Germinal center (tissue), 1 donor: ENCODE measurements at regions not wholly inside any gene's neighbourhood (a gene's known extent, or its start where the extent isn't known, plus 50 kb on each side); places are given as distances from the start of the nearest gene placed in this dataset.

Experiments
- DNase-seq: peaks from one replicate; pipeline ENCODE4 v3.0.0; 2012; ENCODE audit warnings: mixed read lengths, low spot score

DNA sequence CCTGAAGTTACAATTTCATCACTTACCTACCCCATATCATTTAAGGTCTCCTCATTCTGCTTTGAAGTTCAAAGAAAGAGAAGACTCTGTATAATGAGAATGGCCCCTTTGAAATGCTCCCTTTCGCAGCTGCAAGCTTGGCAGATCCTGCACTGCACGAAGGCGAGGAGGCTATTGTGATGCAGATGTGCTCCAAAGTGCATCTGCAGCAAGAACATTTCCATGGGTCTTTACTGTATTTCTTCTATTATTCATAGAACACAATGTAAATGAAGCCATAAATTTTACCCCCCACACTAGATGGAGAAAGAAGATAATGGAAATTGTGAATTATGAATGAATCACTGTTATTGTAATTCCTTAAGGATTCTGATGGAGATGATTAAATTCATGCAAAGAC is 178.7 kb downstream of the CHD9NB start:
- no peak for DNase-seq

DNA sequence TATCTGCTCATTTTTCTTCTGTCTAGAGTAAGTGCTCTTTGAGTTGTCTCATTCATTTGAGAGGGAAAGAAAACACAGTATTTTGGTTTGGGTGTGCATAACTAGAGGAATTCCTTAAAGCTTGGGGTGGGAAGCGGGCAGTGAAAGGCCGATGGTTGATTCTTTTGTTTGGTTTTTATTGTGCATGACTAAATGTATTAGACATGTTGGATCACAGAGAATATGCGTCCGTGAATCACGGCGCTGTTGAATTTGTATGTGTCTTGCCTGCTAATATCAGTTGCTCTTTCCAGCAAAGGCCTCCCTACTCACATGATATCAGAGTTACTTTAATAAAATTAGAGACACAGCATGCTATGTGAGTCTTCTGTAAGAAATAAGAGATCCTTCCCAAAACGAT is 180.0 kb downstream of the CHD9NB start:
- no peak for DNase-seq

DNA sequence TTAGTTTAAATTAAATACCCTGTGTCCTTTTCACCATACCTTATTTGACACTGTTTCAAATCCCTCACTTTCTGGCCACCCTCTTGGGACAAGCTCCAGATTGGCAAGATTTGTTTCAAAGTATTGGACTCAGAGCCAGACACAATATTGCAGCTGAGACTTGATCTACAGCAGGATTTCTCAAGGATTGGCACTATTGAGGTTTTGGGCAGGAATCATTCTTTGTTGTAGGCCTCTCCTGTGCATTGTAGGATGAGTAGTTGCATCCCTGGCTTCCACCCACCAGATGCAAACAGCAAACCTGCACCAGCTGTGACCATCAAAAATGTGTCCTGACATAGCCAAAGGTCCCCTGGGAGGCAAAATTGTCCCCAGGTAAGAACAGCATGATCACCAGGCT is 181.2 kb downstream of the CHD9NB start:
- DNase-seq = no peak

DNA sequence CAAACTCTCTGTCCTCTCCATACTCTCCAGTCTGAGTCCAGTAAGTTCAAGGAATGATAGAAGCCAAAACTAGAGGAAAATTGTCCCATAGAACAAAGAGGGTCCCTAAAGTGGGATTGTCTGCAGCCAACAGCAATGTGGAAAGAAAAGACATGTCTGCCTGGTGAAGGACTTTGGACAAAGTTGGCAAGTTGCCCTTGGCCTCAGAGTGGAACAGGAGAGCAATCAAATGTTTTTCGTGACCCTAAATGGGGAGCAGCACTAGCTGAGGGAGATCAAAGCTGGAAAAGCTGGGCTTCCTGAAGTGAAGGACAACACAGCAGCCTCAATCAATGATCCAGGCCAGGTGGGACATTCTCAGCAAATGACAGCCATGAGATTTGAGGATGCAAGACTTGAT is 183.5 kb downstream of the CHD9NB start:
- DNase-seq = no peak

DNA sequence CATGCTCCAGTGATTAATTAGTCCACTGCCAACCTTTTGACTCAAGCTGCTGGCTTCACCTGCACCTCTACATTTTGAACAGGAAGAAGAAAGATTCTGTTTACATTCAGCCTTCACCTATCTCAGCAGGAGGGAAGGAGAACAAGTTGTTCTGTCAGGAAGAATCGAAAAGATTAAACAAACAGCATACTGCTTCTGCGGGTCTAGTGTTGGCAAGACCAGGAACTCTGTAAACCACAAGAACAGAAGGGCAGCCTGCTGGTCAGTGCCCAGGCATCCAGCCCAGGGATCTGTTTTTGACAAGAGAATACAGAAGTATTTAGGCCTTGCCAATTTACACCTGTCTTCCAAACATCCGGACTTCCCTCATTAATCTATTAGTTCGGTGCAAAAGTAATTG is 189.7 kb downstream of the CHD9NB start:
- no peak for DNase-seq

DNA sequence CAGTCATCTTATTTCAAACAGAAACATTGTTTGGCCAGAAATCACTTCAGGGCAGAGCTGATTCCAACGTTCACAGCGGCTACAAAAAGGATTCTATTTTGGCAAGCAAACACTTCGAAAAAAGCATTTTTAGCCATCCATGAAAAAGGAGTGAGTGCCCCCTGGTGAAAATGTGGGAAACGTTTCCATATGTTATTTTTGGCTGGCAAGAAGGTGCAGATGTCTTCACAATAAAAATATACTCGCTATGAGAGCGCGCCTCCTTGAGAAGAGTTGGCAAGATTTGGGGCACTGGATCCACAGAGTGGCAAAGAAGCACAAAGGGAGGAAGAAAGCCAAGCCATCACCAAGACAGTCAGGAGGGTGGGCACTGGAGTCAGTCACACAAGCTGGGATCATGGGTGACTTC is 191.1 kb downstream of the CHD9NB start:
- DNase-seq = no peak

DNA sequence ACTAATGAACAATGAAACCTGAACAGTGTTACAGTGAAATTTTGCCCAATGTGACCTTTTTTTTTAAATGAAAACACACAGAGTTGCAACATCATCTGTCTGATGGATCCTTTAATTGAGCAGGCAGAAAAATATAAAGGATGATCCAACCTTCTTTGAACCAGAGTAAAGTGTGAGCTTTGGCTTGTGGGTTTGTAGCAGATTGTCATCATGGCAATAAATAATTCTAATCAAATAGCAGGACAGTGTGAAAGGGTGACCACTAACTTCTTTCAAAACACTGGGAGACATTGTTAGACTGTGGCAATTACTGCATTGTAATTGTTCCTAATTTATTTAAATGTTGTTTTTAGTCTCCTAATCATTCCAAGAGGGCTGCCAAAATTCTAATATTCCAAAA is 197.2 kb downstream of the CHD9NB start:
- no peak for DNase-seq

DNA sequence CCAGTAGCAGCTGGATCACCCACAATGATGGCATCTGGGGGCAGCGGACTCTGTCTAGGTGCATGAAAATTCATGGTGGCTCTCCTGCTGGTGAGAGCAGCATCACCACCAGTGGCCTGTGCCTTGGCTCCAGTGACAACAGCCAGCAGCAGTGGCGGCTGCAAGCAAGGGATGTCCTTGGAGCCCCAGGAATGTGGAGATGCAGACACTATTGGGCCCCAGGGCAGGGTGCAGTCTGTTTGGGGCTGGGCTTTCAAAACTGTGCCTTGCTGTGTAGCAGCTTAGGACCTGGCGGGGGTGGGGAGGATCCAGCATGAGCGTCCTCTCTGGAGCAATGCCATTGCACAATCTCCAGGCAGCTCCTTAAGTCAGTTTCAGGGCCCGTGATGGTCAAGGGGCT is 199.7 kb downstream of the CHD9NB start:
- no peak for DNase-seq

DNA sequence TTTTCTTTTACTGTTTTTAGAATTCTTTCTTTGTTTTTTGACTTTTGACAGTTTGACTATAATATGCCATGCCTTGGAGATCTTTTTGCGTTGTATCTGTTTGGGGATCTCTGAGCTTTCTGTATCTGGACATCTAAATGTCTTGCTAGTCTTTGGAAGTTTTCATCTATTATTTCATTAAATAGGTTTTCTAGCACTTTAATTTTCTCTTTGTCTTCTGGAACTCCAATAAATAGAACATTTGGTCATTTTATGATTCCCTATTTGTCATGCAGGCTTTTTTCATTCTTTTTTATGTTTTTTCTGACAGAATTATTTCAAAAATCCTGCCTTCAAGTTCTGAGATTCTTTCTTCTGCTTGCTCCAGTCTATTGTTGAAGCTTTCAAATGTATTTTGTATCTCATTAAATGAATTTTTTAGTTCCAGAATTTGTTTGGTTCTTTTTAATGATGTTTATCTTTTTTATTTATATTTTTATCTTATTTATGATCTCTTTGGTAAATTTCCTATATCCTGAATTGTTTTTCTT is 201.4 kb downstream of the CHD9NB start:
- no peak for DNase-seq

DNA sequence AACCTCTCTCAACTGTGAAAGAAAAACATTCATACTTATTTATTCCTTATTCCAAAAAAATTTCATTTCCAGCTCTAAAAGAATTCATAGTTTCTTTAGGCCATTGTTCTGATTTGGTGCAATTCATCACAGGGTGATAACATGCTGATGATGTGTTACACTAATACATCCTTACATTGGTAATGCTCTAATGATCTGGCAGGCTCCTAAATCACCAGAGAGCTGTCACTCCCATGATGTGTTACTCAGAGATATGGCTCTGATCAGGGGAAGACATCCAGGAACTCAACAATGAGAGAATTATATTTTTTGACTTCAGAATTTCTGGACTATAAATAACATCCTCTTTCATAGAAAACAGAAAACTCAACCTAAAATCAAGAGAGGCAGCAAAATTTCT is 209.3 kb downstream of the CHD9NB start:
- no peak for DNase-seq

DNA sequence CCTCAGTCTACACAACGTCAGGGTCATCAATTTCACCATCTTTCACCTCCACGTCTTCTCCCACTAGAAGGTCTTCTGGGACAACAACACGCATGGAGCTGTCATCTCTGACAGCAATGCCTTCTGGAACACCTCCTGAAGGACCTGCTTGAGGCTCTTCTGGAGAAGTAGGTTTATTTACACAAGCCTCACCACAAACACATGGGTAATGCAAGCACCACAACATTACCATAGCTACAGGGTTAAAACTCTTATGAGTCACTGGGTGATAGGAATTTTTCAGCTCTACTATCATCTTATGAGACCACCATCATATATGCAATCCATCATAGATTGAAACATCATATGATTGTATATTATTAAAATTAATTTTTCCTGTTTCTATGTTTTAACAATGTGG is 215.4 kb downstream of the CHD9NB start:
- no peak for DNase-seq

DNA sequence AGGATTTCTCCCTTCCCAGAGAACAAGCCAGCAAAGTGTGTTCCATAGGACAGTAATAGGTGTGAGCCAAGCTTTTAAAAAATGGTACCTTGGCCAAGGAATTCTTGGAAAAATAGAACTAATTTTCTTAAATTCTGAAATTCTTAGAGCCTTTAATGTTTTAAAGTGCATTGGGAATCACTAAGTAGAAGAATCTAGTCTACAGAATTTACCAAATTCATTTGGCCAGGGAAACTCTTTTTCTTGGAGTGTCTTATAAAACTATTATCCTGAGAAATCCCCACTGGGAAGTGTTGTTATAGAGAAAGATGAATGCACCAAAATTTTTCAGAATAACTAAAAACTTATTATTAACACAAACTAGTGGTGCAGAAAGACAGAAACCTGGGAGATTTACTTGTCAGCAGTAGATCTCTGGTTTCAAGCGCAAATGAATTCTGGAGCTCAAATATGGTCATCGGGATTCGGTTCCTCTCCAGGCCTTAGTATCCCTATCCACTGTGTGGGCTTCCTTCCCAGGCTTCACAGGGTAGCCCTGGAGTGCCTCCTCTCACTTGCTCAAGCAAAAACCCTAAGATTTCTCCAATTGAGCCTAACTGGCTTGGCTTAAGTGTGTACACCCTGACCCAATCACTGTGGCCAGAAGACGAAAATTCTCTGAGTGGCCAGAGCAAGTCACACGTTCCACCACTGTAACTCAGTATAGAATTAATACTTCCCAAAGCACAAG is 217.8 kb downstream of the CHD9NB start:
- DNase-seq = no peak

DNA sequence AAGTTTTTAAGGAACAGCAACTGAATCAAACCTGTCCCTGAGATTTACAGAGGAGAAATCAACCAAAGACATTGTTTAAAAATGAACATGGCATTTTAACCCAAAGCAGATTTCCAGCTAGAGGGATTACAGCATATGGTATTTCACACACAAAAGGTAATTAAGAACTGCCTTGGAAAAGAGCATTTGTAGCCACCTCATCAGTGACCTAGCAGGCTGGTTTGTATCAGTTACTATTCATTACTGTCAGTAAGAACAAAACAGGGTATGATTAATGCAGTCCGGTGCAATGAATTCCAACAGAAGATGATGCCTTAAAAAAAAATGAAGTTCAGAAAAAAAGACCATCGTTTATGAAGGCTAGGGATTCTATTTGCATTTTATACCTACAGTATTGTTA is 219.9 kb downstream of the CHD9NB start:
- no peak for DNase-seq

DNA sequence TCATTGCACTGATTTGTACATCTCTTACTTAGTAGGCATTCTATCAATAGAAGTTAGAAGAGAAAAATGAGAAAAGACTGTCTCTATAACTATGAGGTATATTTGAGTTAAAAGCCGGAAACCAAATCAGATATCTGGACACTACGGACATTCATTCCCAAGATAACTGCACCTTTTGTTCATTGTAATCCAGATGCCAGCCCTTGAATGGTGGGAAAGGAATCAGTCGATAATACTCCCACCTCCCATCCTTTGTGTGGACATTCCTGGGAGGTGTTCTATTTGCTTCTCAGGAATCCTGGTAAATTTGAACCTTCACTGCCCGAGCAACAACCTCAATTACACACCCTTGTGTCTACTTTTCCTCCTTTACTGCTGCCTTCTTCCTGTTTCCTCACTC is 225.2 kb downstream of the CHD9NB start:
- no peak for DNase-seq

DNA sequence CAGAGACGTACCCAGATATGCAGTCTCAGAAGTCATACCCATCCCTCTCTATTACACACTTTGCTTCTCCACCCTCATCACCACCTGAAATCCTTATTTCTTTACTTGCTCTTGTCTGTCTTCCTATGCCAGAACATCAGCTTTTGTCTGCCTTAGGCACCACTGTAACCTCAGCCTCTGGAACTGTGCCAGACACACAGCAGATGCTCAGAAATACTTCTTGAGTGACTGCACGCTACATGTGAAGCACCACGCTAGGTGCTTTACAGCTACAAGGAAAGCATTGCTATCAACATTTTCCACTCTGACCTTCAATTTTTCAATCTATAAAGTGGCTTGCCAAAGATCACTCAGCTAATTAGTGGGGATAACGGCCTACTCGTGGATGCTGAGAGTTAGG is 226.8 kb downstream of the CHD9NB start:
- no peak for DNase-seq

DNA sequence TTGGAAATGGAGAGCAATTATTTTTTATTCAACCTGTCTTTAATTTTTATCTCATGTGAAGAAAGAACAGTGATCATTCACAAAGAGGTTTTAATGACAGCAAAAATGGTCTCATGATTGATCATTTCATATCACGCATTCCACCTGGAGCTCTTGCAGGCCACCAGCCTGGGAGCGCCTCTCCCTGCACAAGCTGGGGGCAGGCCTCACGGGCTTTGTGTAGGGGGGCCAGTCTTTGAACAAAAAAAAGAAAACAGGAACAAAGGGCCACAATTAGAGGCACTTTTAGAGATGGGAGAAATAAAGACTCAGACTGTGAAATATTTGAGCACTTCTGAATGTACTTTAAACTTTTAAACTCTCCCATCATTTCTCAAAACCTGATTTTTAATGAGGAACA is 232.9 kb downstream of the CHD9NB start:
- no peak for DNase-seq

DNA sequence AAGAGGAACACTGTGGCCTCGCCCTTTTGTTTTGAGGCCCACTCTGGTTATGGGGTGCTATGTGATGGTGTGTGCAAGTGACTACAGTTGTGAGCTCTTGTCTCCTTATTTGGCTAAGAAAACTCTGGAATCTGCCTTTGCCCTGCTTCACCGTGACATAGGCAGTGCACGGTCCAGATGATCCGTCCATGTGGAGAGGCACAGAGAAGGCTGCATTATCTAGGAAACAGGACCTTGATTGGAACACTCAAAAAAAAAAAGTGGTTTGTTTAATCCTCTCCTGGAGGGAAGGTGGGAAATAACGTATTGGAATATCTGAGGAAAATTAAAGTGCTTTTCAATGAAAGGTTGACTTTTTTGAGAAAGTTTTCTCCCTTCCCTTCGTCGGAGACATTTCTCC is 233.3 kb downstream of the CHD9NB start:
- no peak for DNase-seq

DNA sequence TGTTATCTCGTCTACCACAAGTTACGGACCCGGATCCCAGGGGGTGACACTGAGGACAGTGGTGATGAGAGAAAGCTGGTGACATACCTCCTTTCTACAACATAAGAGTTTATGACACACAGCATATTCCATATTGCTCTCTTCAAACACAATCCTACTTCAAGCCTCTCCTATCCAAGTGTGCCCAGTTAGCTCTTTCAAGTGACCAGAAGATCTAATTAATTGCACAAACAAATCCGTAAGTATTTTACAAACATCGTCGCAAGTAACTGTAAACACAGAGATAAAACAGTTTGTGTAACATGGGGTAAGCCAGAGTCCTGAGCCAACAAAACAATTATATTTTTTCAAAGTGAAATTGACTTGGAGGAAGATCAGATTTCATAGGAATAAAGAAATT is 235.0 kb downstream of the CHD9NB start:
- DNase-seq = no peak

DNA sequence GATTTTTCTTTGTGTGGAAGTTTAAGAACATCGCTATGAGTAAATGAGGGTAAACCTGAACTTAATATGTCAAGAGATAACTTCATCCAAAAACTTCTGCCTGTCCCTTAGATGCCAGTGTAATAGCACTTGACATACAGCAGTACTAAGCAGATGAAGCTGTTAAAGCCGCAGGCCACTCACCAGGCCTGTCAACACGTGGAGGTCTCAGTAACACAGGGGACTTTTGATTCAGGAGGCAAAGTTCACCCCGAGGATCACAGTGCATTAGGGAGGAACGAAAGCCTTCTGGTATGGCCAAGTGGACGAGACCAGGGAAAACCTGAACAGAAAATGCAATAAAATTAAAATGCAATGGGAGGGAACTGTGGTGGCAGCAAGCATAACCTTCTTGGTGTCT is 235.7 kb downstream of the CHD9NB start:
- no peak for DNase-seq

DNA sequence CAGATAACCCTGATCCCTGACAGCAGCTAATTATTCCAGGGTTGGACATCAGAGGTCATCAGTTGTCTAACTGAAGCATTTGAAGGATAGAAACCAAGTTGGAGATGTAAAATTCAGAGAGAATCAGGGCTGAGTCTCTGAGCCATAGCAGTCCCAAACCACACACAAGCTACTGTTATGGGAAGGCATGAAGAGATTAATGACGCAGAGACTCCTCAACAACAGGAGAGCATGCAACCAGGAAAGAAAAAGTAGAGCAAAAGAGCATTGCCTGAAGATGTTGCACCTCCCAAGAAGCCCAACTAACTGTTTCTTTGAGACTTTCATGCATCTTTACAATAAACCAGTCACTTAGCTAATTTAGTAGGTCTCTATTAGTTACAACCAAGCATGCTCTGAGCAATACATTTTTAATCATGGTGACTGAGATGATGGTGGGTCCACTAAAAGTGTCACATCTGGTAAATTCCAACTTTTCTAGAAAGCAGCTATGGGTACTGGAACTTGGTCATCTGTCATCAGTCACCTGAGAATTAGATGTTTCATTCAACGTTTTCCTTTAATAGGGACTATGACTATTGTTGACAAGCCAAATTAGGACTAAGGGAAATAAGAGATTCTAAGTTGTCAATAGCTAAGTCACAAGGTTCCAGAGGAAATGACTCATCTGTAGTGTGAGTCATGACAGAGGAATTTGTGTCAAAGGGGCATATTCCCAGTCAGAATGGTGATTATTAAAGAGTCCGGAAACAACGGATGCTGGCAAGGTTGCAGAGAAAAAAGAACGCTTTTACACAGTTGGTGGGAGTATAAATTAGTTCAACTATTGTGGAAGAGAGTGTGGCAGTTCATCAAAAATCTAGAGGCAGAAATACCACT is 239.8 kb downstream of the CHD9NB start:
- DNase-seq = no peak

DNA sequence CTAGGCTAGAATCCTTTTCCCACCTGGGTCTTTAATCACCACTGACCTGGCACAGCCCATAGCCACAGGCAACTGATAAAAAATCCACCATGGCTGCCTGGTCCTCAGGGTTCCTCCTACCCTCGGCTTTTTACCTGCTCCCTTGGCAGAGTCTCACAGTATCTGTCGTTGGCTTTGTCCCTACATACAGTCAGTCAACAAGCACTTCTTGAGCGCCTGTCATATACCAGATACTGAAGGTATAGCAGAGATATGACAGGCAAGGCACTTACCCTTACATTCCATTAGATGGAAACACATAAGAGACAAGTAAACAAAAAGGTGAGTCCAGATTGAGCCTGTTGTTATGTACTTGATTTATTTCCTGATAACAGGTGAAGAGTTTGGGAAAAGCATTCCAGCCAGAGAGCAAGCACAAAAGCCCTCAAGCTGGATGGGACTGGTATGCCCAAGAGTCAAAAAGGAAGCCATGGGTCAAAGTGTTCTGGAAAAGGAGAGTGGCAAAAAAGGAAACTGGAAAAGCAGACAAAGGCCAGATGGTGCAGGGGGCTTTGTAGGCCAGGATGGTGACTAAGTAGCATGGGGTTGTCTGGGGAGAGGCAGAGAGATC is 247.0 kb downstream of the CHD9NB start:
- DNase-seq = no peak

DNA sequence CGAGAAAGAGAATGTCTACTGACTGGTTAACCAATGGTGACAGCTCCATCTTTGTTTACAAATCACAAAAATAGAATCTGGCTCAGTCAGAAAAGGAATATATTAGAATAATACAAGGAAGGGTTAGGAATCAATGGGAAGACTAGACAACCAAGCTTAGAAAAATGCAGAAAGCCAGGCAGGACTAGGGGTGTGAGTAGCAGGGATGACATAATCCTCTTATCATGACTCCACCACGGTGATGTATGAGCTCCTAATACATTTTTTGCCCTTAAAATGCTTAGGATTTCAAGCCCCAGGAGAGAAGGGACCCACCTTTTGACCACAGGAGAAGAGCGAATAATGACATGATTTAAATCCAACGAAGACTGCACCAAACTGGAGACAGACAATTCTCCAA is 252.3 kb downstream of the CHD9NB start:
- DNase-seq = no peak

DNA sequence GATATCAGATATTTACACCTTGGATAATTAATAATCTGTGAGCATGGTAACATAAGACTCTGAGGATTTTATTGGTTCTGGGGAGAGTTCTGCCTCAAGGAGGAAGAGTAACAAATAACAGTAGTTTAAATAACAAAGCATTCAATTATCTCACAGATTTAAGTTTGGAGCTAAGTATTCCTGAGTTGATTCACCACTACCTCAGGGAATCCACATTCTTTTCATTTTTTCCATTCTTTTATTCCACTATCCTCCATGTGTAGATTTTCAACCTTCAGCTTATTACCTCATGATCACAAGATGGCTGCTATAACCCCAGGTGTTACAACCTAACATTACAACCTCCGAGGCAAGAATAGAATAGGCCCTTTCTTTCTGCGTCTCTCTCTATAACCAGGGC is 252.2 kb upstream of the TOX3 start:
- no peak for DNase-seq
